Epithelial cell of prostate (primary cell): ENCODE measurements at regions not wholly inside any gene's neighbourhood (a gene's known extent, or its start where the extent isn't known, plus 50 kb on each side); places are given as distances from the start of the nearest gene placed in this dataset.

Experiments used
- DNase-seq: peaks from one replicate; pipeline ENCODE4 v3.0.0-alpha.2; 2011; ENCODE audit warnings: low read depth, low spot score
- H3K27ac ChIP-seq: fragments of 450-650 bp; 2 replicates; pipeline ENCODE4 v1.5.1; 2017; ENCODE audit warnings: mild to moderate bottlenecking

DNA sequence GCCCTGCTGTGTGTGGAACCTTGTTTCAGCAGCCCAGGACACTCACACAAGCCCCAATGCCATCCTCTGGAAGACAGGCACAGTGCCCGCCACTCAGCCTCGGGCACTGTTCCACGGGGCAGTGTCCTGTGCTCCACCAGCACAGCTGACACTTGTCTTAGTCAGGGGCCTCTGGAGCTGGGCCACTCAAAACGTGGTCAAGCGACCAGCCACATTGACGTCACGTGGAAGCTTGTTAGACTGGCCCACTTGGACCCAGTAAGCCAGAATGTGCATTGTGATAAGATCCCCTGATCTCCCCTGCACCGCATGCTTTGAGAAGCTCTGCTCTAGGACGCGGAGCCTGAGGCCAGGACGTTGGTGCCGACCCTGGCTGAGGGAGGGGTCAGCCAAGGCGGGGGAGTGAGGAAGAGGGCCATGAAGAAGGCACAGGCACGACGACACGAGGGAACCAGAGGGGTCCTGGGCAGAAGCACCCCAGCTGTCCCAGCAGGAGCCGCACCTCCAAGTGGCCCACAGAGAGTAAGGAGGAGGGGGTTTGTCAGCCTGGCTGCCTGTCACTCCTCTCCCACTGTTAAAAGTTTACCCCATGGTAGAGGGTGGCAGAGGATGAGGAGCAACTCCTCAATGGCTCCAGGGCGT, 64.6 kb downstream of the LINC01488 start:
- no peak overlapping the region for H3K27ac ChIP-seq

DNA sequence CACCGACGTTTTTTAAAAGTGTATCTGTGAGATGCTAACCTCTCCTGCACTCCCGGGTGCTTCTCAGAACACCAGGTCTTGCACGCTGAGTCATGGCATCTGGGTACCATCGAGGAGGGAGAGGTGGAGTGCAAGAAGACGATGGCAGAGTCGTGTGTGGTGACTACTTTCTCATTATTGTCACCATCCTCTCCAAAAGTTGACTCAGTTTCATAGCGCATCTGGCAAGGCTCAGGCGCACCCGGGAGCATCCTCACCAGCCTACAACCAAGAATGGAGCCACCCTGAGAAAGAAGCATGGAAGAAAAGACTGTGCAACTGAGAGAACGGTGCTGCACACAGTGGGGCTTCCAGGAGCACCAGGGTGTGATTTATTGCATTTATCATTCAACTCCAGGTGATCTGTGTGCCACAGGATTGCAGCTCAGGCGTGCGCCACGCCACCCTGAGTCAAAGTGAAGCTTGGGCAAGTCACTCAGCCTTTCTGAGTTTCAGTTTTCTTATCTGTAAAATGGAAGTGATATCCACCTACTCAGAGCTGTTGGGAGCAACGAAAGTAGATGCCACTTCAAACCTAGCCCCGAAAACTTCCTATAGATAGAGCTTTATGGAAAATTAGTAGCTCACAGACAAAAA, 65.4 kb downstream of the LINC01488 start:
- no peak overlapping the region for H3K27ac ChIP-seq
- DNase-seq = no peak

More for the DNA sequence above, 64.6 kb downstream of the LINC01488 start:
- DNase-seq = no peak

DNA sequence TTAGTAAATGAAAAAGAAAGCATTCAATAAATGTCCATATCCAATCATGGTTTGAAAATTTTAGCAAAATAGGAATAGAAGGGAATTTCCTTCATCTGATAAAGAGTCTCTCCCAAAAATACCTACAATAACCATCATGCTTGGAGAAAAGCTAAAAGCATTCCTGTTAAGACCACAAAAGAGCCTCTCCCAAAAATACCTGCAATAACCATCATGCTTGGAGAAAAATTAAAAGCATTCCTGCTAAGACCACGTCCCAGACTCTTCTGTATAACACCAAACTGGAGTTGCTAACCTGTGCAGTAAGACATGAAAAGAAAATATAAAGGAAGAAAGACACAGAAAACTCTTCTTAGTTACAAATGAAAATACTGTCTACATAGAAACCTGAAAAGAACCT, 69.4 kb downstream of the LINC01488 start:
- H3K27ac ChIP-seq = no peak overlapping the region
- no peak for DNase-seq

DNA sequence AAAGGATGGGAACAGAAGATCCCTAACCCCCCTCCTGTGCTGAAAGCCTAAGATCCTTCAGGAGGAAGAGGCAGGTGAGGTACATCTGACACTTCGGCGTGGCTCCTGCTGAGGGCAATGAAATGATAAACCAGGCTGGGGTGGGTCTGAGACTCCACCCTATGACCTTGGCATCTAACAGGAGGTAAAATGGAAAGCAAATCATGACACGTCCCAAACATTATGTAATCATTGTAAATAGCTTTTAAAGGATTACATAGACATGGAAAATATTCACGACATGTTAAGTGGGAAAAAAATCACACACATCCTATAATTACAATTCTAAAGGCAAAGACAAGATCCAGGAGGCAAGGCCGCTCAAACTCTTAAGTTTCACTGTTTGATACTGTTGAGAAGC, 70.5 kb downstream of the LINC01488 start:
- DNase-seq = no peak
- peak overlapping the region; percentile 52 for H3K27ac ChIP-seq

DNA sequence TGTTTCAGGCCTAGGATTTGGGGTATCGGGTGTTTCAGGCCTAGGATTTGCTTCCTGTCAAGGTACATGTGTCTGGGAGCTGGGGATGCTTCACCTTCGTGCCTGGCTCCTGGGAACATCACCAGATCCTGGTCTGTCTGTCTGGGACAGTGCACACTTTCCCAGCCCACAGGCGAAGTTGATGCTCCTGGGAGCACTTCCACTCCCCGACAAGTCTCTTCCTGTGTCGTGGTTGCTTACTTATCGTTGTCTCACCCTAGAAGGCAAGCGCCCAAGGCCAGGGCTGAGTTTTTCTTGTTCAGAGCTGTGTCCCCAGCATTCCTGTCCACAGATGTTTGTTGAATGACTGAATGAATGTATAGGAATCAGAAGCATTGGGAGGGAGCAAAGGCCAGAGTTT, 71.5 kb downstream of the LINC01488 start:
- DNase-seq = peak; percentile 6

DNA sequence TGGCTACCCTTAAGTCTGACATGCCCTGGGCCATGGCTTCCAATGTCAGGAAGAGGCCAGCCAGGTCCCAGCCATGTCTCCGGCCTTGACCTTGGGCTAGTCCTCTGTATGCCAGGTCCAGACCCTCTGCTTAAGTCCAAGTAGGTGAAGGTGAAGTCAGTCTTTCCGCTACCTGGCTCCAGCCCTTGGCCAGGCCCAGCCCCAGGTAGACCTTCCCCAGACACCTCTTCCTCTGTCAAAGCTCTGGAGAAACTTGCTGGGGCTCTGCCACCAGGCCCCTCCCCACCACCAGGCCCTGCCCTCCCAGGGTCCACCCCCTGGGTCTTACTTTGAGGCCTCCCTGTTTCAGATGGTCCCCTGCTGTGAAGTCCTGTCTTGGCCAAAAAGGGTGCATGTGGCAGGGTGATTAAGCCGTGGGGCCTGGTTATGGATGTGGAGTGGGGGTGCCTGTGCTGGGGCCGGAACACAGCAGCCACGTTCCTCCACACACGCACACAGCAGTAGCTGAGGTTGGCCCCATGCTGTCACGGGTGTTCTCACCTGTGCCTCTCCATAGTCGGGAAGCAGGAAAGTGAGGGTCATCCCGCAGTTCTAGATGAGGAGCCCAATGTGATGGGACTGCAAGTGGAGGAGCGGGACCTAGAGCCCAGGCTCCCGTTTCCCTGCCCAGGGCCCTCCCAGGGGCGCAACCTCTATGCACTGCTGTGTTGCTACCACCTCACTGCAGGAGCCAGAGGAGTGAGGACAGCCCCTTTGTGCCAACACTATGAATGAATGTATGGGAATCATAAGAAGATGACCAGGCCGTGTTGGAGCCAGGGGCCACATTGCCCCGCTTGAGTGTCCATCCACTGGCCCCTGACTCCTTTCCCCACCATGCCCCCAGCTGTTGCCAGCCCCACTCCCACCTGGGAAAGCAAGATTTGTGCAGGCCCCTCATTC, 72.2 kb downstream of the LINC01488 start:
- DNase-seq = no peak
- peak overlapping the region; percentile 52 for H3K27ac ChIP-seq

More for the DNA sequence above, 71.5 kb downstream of the LINC01488 start:
- H3K27ac ChIP-seq = peak overlapping the region; percentile 52

DNA sequence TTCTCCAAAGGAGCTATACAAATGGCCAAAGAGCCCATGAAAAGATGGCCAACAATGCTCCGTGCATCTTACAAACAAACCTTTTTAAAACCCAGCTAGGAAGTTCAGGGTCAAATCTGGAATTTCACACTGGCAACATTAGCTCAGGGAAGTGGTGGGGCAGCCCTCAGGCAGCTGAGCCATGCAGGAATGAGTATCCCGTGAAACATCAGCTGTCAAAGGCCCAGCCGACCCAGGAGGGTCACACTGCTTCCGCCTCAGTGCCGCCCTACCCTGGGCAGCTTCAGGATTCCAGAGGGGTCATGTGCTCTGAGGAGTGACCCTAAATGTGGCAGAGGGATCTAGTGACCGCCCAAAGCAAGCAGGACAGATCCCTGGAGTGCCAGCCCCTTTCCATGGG, 73.4 kb downstream of the LINC01488 start:
- no peak overlapping the region for H3K27ac ChIP-seq
- DNase-seq = no peak

DNA sequence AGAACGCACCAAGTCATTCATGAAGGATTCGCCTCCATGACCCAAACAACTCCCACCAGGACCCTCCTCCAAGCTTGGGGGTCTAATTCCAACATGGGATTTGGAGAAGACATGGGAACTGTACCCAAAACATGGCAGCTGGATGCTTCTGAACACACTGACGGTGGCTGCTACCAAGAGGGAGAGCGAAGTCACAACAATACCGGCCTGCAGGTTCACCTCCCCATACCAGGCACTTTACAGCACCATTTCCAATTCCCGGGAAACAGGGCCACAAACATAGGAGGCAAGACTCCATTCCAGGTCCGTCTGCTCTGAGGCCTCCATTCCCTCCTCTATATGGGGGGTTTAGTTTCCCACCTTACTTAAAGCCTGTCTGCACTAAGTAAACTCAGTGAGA, 75.8 kb downstream of the LINC01488 start:
- no peak overlapping the region for H3K27ac ChIP-seq
- no peak for DNase-seq

DNA sequence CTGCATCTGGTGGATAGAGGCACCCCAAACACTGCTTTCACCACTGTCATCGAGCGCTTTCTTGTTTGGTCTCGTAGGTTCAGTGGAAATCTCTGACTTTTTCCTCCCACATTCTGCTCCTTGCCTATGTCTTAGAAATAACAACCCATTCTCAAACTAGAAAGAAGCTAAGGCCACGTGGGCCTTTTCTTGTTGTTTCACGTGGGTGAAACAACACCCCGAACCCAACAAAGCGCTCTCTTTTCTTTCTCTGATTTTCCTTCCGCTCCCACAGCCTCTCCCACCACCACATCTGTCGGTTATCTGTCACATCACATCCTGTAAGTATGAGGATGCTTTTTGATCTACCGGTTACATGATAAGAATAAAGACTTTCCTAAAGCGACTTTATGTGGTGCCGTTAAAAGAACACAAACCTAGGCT, 77.1 kb downstream of the LINC01488 start:
- no peak for DNase-seq
- H3K27ac ChIP-seq = no peak overlapping the region

DNA sequence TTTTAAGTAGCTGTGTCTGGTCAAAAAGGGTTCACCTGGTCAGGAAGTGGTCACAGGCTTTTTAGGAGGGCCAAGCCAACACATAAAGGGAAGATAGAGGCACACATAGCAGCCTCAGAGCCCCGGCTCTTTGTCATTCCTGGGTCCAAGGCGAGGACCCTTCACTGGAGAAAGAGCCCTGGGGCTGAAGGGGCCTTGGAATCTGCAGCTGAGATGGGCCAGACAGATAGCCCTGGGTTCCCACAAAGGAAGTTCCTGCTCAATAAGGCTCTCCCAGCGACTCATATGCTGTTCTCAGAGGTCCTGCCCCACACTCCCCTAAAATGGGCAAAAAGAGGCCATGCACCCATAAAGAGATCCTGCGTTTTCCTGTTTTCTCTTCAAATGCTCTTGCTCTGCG, 77.7 kb downstream of the LINC01488 start:
- no peak overlapping the region for H3K27ac ChIP-seq

DNA sequence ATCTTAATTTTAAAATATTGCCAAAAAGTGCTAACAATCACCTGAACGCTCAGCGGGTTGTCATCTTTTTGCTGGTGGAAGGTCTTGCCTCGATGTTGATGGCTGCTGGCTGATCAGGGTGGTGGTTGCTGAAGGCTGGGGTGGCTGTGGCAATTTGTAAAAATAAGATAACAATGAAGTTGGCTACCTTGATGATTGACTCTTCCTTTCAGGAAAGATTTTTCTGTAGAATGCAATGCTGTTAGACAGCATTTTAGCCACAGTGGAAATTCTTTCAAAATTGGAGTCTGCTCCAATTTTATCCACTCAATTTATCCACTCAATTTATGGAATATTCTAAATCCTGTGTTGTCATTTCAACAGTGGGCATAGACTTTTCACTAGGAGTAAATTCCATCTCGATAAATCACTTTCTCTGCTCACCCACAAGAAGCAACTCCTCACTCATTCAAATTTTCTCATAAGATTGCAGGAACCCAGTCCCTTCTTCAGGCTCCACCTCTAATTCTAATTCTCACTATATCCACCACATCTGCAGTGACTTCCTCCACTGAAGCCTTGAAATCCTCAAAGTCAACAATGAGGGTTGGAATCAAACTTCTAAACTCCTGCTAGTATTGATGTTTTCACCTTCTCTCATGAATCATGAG, 78.8 kb downstream of the LINC01488 start:
- no peak for DNase-seq
- H3K27ac ChIP-seq = no peak overlapping the region

More for the DNA sequence above, 77.7 kb downstream of the LINC01488 start:
- no peak for DNase-seq

DNA sequence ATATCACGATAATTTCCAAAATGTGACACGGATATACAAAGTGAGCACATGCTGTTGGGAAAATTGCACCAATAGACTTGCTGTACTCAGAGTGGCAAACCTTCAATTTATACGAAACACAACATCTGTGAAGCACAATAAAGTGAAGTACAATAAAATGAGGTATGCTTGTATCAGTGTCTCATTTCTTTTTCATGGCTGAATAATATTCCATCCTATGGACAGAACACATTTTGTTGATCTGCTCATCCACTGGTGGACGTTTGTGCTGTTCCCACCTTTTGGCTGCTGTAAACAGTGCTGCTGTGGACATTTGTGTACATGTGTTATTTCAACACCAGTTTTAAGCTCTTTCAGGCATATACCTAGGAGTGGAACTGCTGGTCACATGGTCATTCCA, 78.7 kb upstream of the CCND1 start:
- no peak overlapping the region for H3K27ac ChIP-seq
- DNase-seq = no peak

DNA sequence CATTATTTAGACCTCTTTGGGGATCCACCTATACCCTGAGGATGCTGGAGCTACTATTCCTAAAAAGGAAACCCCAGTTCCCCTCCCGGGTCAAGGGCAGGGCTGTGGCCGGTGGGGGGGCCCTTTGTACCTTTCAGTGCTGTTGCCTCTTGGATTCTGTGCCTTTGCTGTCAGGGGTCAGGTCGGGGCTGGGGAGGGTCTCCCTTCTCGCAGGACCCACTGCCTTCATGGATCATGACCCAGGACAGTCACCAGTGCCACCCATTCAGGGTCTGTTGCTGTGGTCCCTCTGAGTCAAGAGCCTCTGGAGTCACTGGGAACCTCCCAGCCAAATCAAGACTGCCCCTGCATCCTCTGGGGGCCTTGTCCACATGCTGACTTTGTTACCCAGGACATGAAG, 78.1 kb upstream of the CCND1 start:
- no peak overlapping the region for H3K27ac ChIP-seq
- DNase-seq = no peak

DNA sequence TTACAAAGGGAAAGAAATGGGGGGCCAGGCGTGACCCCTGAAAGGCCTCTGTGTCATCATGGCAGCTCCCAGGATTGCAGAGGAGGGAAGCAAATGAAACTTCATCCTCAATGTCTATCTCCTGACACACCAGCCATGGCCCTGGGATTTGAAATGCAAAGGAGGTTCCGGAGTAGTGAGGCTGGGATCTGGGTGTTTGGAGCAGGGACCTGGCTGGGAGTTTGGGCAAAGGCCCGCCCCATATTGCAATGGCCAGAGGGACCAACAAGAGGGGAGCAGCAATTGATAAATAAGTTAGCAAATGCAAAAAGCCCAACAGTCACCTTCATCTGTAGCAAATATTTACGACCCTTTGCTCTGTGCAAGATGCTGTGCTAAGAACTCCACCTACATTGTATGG, 77.7 kb upstream of the CCND1 start:
- H3K27ac ChIP-seq = no peak overlapping the region
- DNase-seq = no peak

DNA sequence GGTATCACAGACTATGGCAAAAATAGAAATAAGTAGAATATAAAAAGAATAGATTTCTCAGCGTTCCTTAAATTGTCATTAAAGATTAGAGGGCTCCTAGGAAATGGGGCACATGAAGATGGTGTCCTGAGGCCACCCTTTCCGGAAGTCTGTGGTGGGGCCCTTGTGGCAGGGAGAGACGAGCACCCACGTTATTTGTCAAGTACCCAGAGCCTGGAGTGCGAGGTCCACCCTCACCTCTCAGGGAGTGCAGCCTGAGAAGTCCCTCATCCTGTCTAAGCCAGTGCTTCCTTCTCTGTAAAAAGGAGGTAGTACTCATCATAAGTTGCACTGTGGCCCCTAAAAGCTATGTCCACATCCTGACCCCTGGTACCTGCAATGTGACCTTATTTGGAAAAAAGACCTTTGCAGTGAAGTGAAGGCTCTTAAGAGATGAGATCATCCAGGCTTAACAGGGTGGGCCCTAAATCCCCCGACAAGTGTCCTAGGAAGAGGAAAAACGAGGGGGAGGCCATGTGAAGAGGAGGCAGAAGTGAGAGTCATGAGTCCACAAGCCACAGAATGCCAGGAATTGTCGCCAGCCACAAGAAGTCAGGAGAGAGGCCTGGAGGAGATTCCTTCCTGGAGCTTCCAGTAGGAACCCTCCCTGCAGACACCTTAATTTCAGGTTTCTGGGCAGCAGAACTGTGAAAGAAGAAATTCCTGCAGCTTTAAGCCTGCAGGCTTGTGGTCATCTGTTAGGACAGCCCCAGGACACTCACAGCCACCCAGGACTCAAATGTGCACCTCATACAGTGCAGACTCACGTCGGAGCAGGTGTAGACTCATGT, 76.8 kb upstream of the CCND1 start:
- DNase-seq = no peak

DNA sequence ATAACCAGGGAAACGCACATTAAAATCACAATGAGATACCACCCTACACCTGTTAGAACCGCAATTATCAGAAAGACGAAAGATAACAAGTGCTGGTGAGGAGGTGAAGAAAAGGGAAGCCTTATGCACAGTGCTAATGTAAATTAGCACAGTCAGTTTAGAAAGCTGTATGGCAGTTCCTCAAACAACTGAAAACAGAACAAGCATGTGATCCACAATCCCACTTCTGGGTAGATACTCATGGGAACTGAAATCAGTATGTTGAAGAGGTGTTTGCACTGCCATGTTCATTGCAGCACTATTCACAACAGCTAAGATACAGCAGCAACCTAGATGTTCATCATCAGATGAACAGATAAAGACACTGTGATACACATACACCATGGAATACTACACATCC, 75.0 kb upstream of the CCND1 start:
- DNase-seq = no peak
- H3K27ac ChIP-seq = no peak overlapping the region

More for the DNA sequence above, 76.8 kb upstream of the CCND1 start:
- no peak overlapping the region for H3K27ac ChIP-seq

DNA sequence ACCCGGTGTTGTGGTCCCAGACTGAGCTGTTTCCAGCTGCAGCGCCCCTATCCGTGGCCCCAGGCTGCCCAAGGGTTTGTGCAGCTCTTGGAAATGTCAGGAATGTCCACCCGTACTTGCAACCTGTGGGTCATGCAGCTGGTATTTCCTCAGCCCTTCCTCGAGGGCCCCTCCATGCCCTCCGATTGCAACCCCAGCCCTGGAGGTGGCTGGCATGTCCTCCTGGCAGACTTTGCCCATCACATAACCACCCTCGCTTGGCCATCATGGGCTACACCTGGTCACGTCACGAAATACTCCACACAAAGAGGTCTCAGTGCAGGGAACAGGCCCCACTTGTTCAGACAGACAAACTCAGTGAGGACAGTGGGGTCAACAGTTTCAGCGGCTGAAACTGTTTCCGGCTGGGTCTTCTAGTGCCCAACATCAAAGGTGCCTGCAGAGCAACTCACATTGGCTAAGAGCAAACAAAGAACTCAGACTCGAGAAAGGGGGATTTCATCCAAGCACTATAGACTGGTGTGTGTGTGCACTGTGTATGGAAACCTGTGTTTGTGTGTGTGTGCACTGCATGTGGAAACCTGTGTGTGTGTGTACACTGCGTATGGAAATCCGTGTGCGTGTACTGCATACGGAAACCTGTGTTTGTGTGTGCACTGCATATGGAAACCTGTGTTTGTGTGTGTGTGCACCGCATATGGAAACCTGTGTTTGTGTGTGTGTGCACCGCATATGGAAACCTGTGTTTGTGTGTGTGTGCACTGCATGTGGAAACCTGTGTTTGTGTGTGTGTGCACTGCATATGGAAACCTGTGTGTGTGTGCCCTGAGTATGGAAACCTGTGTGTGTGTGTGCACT, 72.8 kb upstream of the CCND1 start:
- H3K27ac ChIP-seq = no peak overlapping the region
- DNase-seq = no peak

DNA sequence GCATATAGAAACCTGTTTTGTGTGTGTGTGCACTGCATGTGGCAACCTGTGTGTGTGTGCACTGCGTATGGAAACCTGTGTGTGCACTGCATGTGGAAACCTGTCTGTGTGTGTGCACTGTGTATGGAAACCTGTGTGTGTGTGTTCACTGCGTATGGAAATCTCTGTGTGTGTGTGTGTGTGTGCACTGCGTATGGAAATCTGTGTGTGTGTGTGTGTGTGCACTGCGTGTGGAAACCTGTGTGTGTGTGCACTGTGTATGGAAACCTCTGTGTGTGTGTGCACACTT, 72.2 kb upstream of the CCND1 start:
- no peak for DNase-seq
- no peak overlapping the region for H3K27ac ChIP-seq
